ENCODE measurements at regions not wholly inside any gene's neighbourhood (a gene's known extent, or its start where the extent isn't known, plus 50 kb on each side); places are given as distances from the start of the nearest gene placed in this dataset.
A peak's percentile ranks its signal among the peaks of the same experiment; 100 is the strongest.
"Not testable (repeated sequence)": the region's sequence is repeated elsewhere in the genome, so short reads cannot be mapped to it uniquely, and the experiment has no call there.

GRCh38 chr16:29578898-29579297 lies 72.7 kb upstream of the NPIPB12 start:
- H3K27me3 Mint-ChIP-seq (ENCODE audit: insufficient read depth); DNase-seq; H3K27ac Mint-ChIP-seq; H3K36me3 Mint-ChIP-seq (ENCODE audit: low read depth); H3K4me1 Mint-ChIP-seq (ENCODE audit: low read depth); H3K9me3 Mint-ChIP-seq; H3K4me3 Mint-ChIP-seq: not testable (repeated sequence)

GRCh38 chr16:29581764-29582163 lies 75.6 kb upstream of the NPIPB12 start:
- H3K36me3 Mint-ChIP-seq (ENCODE audit: low read depth); H3K4me3 Mint-ChIP-seq; H3K9me3 Mint-ChIP-seq; H3K4me1 Mint-ChIP-seq (ENCODE audit: low read depth); H3K27ac Mint-ChIP-seq; DNase-seq; H3K27me3 Mint-ChIP-seq (ENCODE audit: insufficient read depth): not testable (repeated sequence)

- H3K4me1 Mint-ChIP-seq (ENCODE audit: low read depth); H3K27me3 Mint-ChIP-seq (ENCODE audit: insufficient read depth); H3K4me3 Mint-ChIP-seq; H3K9me3 Mint-ChIP-seq; DNase-seq; H3K36me3 Mint-ChIP-seq (ENCODE audit: low read depth); H3K27ac Mint-ChIP-seq: not testable (repeated sequence)
Observed at GRCh38 chr16:29591919-29592318, 71.1 kb upstream of the SPN start.

GRCh38 chr16:29594269-29594925 lies 68.7 kb upstream of the SPN start:
- not testable (repeated sequence) for H3K36me3 Mint-ChIP-seq (ENCODE audit: low read depth); H3K9me3 Mint-ChIP-seq; H3K27me3 Mint-ChIP-seq (ENCODE audit: insufficient read depth); H3K4me1 Mint-ChIP-seq (ENCODE audit: low read depth)
- H3K4me3 Mint-ChIP-seq: peak overlapping the region; percentile 94
- peak; percentile 16 for DNase-seq
- peak overlapping the region; percentile 83 for H3K27ac Mint-ChIP-seq

- H3K27me3 Mint-ChIP-seq (ENCODE audit: insufficient read depth); H3K36me3 Mint-ChIP-seq (ENCODE audit: low read depth); H3K9me3 Mint-ChIP-seq; H3K4me1 Mint-ChIP-seq (ENCODE audit: low read depth): not testable (repeated sequence)
- DNase-seq: peak; percentile 90
- Mint-ChIP-seq H3K4me3 (peak overlapping the region; percentile 90), H3K27ac (peak overlapping the region; percentile 93)
Observed at GRCh38 chr16:29594926-29595838, 67.9 kb upstream of the SPN start.

GRCh38 chr16:29597030-29597429 lies 66.0 kb upstream of the SPN start:
- H3K4me3 Mint-ChIP-seq; H3K9me3 Mint-ChIP-seq; H3K27me3 Mint-ChIP-seq (ENCODE audit: insufficient read depth); H3K27ac Mint-ChIP-seq; DNase-seq; H3K36me3 Mint-ChIP-seq (ENCODE audit: low read depth): not testable (repeated sequence)
- peaks cover 11% of the 10 kb centered on the region for H3K4me1 Mint-ChIP-seq (ENCODE audit: low read depth)

- not testable (repeated sequence) for H3K27me3 Mint-ChIP-seq (ENCODE audit: insufficient read depth); H3K4me3 Mint-ChIP-seq; H3K36me3 Mint-ChIP-seq (ENCODE audit: low read depth); DNase-seq; H3K9me3 Mint-ChIP-seq; H3K27ac Mint-ChIP-seq
- peaks cover 38% of the 10 kb centered on the region for H3K4me1 Mint-ChIP-seq (ENCODE audit: low read depth)
Observed at GRCh38 chr16:29600111-29601000, 62.7 kb upstream of the SPN start.

- peaks cover 34% of the 10 kb centered on the region for H3K4me1 Mint-ChIP-seq (ENCODE audit: low read depth)
- H3K27ac Mint-ChIP-seq; H3K27me3 Mint-ChIP-seq (ENCODE audit: insufficient read depth); H3K36me3 Mint-ChIP-seq (ENCODE audit: low read depth); DNase-seq; H3K9me3 Mint-ChIP-seq; H3K4me3 Mint-ChIP-seq: not testable (repeated sequence)
Observed at GRCh38 chr16:29602247-29602625, 60.8 kb upstream of the SPN start.

- Mint-ChIP-seq H3K4me1 (ENCODE audit: low read depth) (peaks cover 34% of the 10 kb centered on the region), H3K27ac (peak overlapping the region; percentile 43; the same call in 1 of the 2 replicates)
- H3K9me3 Mint-ChIP-seq; DNase-seq; H3K4me3 Mint-ChIP-seq; H3K36me3 Mint-ChIP-seq (ENCODE audit: low read depth); H3K27me3 Mint-ChIP-seq (ENCODE audit: insufficient read depth): not testable (repeated sequence)
Observed at GRCh38 chr16:29602683-29603088, 60.4 kb upstream of the SPN start.

- DNase-seq: peak; percentile 80
- not testable (repeated sequence) for H3K27me3 Mint-ChIP-seq (ENCODE audit: insufficient read depth); H3K36me3 Mint-ChIP-seq (ENCODE audit: low read depth); H3K9me3 Mint-ChIP-seq
- H3K27ac Mint-ChIP-seq: peak overlapping the region; percentile 90
- H3K4me3 Mint-ChIP-seq: peak overlapping the region; percentile 72
- H3K4me1 Mint-ChIP-seq (ENCODE audit: low read depth): peaks cover 34% of the 10 kb centered on the region
Observed at GRCh38 chr16:29604631-29605549, 58.2 kb upstream of the SPN start.

GRCh38 chr16:29605593-29606205 lies 57.3 kb upstream of the SPN start:
- H3K27me3 Mint-ChIP-seq (ENCODE audit: insufficient read depth); DNase-seq; H3K36me3 Mint-ChIP-seq (ENCODE audit: low read depth); H3K27ac Mint-ChIP-seq; H3K9me3 Mint-ChIP-seq; H3K4me3 Mint-ChIP-seq: not testable (repeated sequence)
- H3K4me1 Mint-ChIP-seq (ENCODE audit: low read depth): peaks cover 34% of the 10 kb centered on the region

- peaks cover 38% of the 10 kb centered on the region for H3K4me1 Mint-ChIP-seq (ENCODE audit: low read depth)
- DNase-seq; H3K27ac Mint-ChIP-seq; H3K4me3 Mint-ChIP-seq; H3K9me3 Mint-ChIP-seq; H3K27me3 Mint-ChIP-seq (ENCODE audit: insufficient read depth); H3K36me3 Mint-ChIP-seq (ENCODE audit: low read depth): not testable (repeated sequence)
Observed at GRCh38 chr16:29606669-29607427, 56.2 kb upstream of the SPN start.

Data from HFFc6 (cell line).